Urothelium cell line (cell line): ENCODE measurements at regions not wholly inside any gene's neighbourhood (a gene's known extent, or its start where the extent isn't known, plus 50 kb on each side); places are given as distances from the start of the nearest gene placed in this dataset.
A peak's percentile ranks its signal among the peaks of the same experiment; 100 is the strongest.

ENCODE experiments used
- DNase-seq: peaks from one replicate; pipeline ENCODE4 v3.0.0; 2011; ENCODE audit warnings: low spot score, mixed read lengths
- FAIRE-seq: peaks from 2 replicates; lab custom pipeline; 2011; peaks lifted over from hg19 to GRCh38; lab: Jason Lieb, UNC

- DNase-seq (no peak), FAIRE-seq (no peak)
Measured at GRCh38 chr5:124399426-124399961, 346.9 kb downstream of the ZNF608 start.

- FAIRE-seq (no peak), DNase-seq (no peak)
Measured at GRCh38 chr5:124398460-124398859, 348.0 kb downstream of the ZNF608 start.

GRCh38 chr5:124397317-124397716 lies 349.1 kb downstream of the ZNF608 start:
- FAIRE-seq (no peak), DNase-seq (no peak)

- no peak for DNase-seq
- no peak for FAIRE-seq
Measured at GRCh38 chr5:124395926-124396325, 350.5 kb downstream of the ZNF608 start.

DNA sequence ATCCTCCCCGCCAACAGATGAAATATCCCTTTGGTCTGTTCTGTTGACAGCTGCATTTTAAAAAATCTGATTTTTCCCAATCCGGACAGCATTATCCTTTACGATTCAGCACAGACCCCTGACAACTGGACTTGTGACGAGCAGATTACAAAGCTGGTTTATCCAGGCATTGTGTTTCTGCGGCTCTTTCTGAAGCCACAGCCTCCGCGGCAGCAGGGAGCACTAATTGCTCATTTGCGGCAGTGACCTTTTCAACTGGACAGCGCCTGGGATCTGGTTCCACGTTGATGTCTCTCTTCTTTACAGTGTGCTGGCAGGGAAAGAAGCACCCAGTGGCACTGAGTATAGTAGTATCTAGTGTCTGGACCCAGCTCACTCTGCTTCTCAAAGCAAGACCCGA lies 351.2 kb downstream of the ZNF608 start:
- FAIRE-seq (no peak), DNase-seq (no peak)

DNA sequence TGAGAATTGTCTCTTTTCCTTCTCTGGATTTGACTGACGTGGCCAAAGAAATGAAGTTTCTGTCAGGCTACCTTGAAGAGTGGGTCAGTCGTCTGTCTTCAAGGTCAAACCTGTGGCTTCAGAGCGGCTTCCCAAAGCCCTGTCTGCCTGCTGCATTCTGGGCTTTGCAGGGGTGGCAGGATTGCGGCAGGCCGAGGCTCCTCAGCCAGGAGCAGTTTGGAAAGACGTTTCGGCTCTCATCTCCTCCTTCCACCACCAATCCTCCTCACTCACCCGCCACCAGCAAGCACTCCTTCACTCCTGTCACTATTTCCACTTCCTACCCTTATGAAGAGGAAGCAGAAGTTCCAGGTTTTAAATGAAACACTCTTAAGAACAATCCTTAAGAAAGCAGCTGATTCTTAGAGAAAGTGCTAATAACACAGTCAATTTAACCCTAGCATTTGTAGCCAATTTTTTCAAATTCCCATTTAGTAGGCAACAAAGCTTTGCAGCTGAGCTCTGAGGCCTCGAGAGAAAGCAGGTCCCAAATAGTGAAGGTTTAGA lies 351.7 kb downstream of the ZNF608 start:
- no peak for FAIRE-seq

GRCh38 chr5:124393584-124394379 lies 352.7 kb downstream of the ZNF608 start:
- no peak for DNase-seq
- FAIRE-seq: no peak

More for the DNA sequence above, 351.7 kb downstream of the ZNF608 start:
- DNase-seq: no peak

GRCh38 chr5:124383693-124384092 lies 362.7 kb downstream of the ZNF608 start:
- DNase-seq (no peak), FAIRE-seq (no peak)

- DNase-seq: no peak
- no peak for FAIRE-seq
Measured at GRCh38 chr5:124377386-124377785, 369.1 kb downstream of the ZNF608 start.

DNA sequence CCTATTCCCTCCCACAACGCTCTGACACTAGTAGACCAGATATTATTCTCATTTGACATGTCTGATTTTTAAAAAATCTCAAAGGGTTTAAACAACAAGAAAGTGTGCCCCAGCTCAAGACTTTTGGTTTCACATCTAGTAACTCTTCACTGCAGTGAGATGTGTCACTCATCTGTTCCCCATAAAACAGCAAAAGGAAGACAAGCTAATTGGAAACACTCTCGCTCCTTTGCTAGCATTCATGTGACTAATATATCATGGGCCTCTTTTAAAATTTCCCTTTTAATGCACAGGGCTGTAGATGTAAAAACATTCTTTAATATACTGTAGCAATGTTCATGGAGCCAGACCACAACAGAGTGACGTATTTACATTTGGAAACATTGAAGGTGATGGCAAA lies 372.6 kb downstream of the ZNF608 start:
- no peak for DNase-seq

DNA sequence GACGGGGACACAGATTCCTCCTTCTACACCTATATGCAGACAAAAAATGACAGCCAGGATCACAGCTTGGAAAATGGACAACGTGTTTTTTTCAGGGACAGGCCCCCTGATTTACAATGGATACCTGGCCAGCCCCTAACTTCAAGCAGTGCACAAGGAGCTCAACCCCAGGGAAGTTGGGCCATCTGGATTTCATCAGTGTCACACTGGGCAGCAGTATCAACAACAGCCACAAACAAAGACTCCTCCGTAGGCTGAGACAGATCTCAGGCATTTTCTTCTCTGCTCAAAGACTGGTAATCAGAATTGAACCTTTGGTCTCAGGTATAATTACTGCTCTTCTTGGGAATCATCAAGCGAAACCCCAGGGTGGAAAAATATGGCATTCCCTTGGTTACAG lies 374.0 kb downstream of the ZNF608 start:
- DNase-seq (no peak), FAIRE-seq (no peak)

More for the DNA sequence above, 372.6 kb downstream of the ZNF608 start:
- FAIRE-seq: no peak

GRCh38 chr5:124371111-124371706 lies 375.2 kb downstream of the ZNF608 start:
- FAIRE-seq (no peak), DNase-seq (no peak)

- no peak for DNase-seq
- no peak for FAIRE-seq
Measured at GRCh38 chr5:124370601-124371000, 375.8 kb downstream of the ZNF608 start.

DNA sequence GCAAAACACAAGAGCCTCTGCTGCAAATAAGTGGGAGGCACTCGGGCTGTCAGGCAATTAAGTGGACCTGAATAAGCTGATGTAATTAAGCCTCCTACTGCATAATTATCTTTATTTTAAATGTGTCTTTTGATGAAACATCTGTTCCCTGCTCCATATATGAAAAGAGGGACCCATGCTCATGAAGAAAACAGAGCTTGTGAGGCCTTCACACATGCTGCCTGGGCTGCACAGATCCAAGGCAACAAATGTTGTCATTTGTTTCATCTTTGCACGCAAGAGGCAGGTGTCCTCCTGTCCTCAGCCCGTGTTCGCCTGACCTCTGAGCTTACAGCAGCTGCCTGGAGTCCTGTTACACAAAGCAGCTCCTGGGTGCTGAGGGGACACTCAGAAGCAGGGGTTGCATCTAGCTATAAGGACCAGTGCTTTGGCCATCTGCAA lies 381.1 kb downstream of the ZNF608 start:
- FAIRE-seq: peak; percentile 69

GRCh38 chr5:124355928-124356327 lies 390.5 kb downstream of the ZNF608 start:
- FAIRE-seq (no peak), DNase-seq (no peak)

More for the DNA sequence above, 381.1 kb downstream of the ZNF608 start:
- DNase-seq: no peak

GRCh38 chr5:124353016-124353415 lies 393.4 kb downstream of the ZNF608 start:
- DNase-seq (no peak), FAIRE-seq (no peak)

DNA sequence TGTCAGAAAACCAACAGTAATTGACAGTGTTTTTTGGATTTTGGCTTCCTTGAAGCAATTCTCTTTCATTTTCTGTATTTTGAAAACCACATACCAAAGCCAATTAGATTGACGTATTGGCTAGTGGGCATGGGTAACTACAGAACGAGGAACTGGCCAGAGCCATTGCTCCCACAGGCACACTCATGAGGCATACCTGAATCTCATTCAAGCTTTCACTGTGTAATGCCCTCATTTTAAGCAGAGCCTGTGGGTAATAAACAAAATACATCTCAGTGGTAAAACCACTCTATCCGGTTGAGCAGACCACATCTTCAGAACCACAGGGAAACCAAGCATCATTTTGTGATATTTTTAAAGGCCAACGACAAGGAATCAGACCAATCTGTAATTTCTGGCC lies 394.1 kb downstream of the ZNF608 start:
- FAIRE-seq (no peak), DNase-seq (no peak)

GRCh38 chr5:124349931-124350330 lies 396.5 kb downstream of the ZNF608 start:
- FAIRE-seq: peak; percentile 13
- DNase-seq: no peak

DNA sequence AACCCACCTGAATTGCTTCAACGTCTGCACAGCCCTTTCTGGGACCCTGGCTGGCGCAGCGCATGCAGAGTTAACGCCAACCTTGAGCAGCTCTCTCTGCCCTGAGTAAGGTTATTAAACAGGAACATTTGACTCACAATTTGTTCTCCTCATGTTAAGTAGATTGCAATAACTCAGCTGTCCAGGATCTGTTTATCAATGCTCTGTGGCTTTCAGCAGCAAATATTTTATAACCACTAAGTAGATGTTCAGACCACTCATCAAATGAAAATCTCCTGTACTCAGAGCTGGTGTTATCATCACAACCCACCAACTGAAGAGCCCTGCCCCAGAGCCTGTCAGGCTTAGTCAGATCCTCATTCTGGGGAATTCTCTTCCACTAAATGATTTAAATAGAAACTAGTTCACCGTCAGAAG lies 403.0 kb downstream of the ZNF608 start:
- peak; percentile 61 for DNase-seq
- no peak for FAIRE-seq

DNA sequence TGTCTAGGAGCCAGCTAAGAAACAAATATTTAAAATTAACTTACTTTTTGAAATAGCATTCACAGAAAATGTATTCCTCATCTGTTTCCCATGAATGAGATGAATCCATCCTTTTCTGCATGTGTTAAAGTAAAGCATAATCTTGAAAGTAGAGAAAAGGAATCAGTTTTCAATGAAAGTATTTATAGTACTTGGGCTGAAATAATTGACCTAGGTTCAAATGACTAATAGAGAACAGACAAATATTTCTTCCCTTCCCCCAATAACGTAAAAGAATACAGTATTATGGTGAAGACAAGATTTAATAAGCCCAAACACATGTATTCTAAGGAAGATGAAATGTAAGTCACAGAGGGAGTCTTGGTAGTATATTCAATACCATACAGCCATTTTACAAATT lies 403.5 kb downstream of the ZNF608 start:
- FAIRE-seq (no peak), DNase-seq (no peak)

DNA sequence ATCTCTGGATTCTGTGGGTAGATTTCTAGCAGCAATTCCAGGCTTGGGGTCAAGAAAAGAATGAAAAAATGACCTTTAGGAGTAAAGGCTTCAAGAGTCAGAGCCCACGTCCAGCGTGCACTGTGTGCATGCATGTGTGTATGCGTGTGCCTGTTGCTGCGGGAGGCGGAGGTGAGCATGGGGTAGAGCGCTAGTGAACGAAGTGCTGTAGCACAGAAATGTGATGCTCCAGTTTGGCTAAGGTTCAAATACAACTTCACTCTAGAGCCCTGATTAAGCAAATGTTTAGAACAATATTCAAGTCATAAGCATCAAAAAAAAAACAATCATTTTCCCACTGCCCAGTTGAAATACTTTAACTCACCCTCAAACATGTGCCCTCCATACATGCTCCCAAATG lies 403.9 kb downstream of the ZNF608 start:
- no peak for DNase-seq
- FAIRE-seq: no peak

DNA sequence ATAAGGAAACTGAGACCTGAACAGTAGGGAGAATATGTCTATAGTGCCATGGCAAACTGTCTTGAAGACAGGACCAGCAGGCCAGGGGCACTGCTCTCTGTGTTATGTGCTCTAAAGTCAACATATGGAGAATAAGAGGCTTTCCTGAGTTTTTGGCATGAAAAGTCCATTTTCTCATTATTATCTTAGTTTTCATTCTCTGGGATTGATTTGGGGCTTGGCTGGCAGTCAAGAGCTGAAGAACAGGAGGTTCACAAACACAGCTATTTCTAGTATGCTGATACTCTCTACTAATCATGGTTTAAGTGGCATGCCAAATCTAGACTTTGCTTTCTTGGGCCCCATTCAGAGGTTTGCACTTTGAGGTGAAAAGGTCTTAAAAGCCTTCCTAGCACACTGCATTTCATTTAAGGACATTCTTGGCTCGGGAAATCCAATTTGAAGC lies 404.4 kb downstream of the ZNF608 start:
- DNase-seq: no peak
- FAIRE-seq: no peak
